ENCODE measurements at regions not wholly inside any gene's neighbourhood (a gene's known extent, or its start where the extent isn't known, plus 50 kb on each side); places are given as distances from the start of the nearest gene placed in this dataset.

- no peak for ATAC-seq
- Histone ChIP-seq H3K4me1 (peaks cover 14% of the 10 kb centered on the region), H3K27me3 (no peaks in the 10 kb centered on the region), H3K36me3 (replicated peaks in 1 of 2; ENCODE audit: insufficient read depth in 1 of 2, low read depth in 2 of 2) (no peaks in the 10 kb centered on the region), H3K27ac (no peak overlapping the region), H3K4me3 (no peak overlapping the region), H3K9me3 (no peaks in the 10 kb centered on the region)
- no peak for DNase-seq
- WGBS, 2 donors: 83 to 86% methylated on average over 5 of the region's 5 CpGs
- intact Hi-C loops (cut with DNase I): no loop called here
- TF ChIP-seq POLR2A (IDR thresholded peaks at IDR 0.05) (no peak), CTCF (IDR thresholded peaks at IDR 0.05) (no peak)
These were observed 80.7 kb downstream of the FZD1 start for GRCh38 chr7:91344911-91345310.

- intact Hi-C loops (cut with DNase I): no loop called here
These were observed 81.2 kb downstream of the FZD1 start for GRCh38 chr7:91345449-91345848.

GRCh38 chr7:91346426-91346825 lies 82.2 kb downstream of the FZD1 start:
- no peaks in the 10 kb centered on the region for H3K9me3 ChIP-seq
- intact Hi-C loops (cut with DNase I): no loop called here
- ATAC-seq: no peak
- H3K4me1 ChIP-seq: peaks cover 14% of the 10 kb centered on the region
- no peak for DNase-seq
- no peak for TF ChIP-seq CTCF (IDR thresholded peaks at IDR 0.05)
- no peak overlapping the region for H3K27ac ChIP-seq
- H3K27me3 ChIP-seq: no peaks in the 10 kb centered on the region
- H3K4me3 ChIP-seq: no peak overlapping the region
- H3K36me3 ChIP-seq (replicated peaks in 1 of 2; ENCODE audit: insufficient read depth in 1 of 2, low read depth in 2 of 2): no peaks in the 10 kb centered on the region

More at GRCh38 chr7:91345449-91345848, 81.2 kb downstream of the FZD1 start:
- Histone ChIP-seq H3K4me1 (peaks cover 14% of the 10 kb centered on the region), H3K9me3 (no peaks in the 10 kb centered on the region), H3K4me3 (no peak overlapping the region), H3K27me3 (no peaks in the 10 kb centered on the region), H3K27ac (no peak overlapping the region), H3K36me3 (replicated peaks in 1 of 2; ENCODE audit: insufficient read depth in 1 of 2, low read depth in 2 of 2) (no peaks in the 10 kb centered on the region)
- no peak for ATAC-seq
- no peak for TF ChIP-seq POLR2A (IDR thresholded peaks at IDR 0.05)
- TF ChIP-seq CTCF (IDR thresholded peaks at IDR 0.05): no peak
- WGBS, 2 donors: 87 to 89% methylated on average over 1 of the region's 1 CpG
- DNase-seq: no peak

GRCh38 chr7:91347290-91347689 lies 83.1 kb downstream of the FZD1 start:
- 62 to 80% methylated on average over 3 of the region's 3 CpGs for WGBS, 2 donors
- no peak overlapping the region for H3K27ac ChIP-seq
- intact Hi-C loops (cut with DNase I): no loop called here
- peak in 1 of 4 donors; percentile 15 for DNase-seq
- ATAC-seq: no peak
- H3K4me3 ChIP-seq: no peak overlapping the region
- H3K36me3 ChIP-seq (replicated peaks in 1 of 2; ENCODE audit: insufficient read depth in 1 of 2, low read depth in 2 of 2): no peaks in the 10 kb centered on the region
- H3K9me3 ChIP-seq: no peaks in the 10 kb centered on the region
- no peaks in the 10 kb centered on the region for H3K27me3 ChIP-seq
- peaks cover 14% of the 10 kb centered on the region for H3K4me1 ChIP-seq
- TF ChIP-seq POLR2A (IDR thresholded peaks at IDR 0.05): no peak
- TF ChIP-seq CTCF (IDR thresholded peaks at IDR 0.05): no peak

GRCh38 chr7:91348711-91349110 lies 84.5 kb downstream of the FZD1 start:
- TF ChIP-seq POLR2A (IDR thresholded peaks at IDR 0.05) (no peak), CTCF (IDR thresholded peaks at IDR 0.05) (no peak)
- DNase-seq (no peak), ATAC-seq (no peak)
- H3K27me3 ChIP-seq: no peaks in the 10 kb centered on the region
- H3K9me3 ChIP-seq: no peaks in the 10 kb centered on the region
- no peak overlapping the region for H3K4me3 ChIP-seq
- peaks cover 8% of the 10 kb centered on the region for H3K4me1 ChIP-seq
- H3K36me3 ChIP-seq (replicated peaks in 1 of 2; ENCODE audit: insufficient read depth in 1 of 2, low read depth in 2 of 2): no peaks in the 10 kb centered on the region
- intact Hi-C loops (cut with DNase I): no loop called here
- no peak overlapping the region for H3K27ac ChIP-seq
